Cardiac muscle cell (in vitro differentiated cells and primary cell): ENCODE measurements at regions not wholly inside any gene's neighbourhood (a gene's known extent, or its start where the extent isn't known, plus 50 kb on each side); places are given as distances from the start of the nearest gene placed in this dataset.
"Not testable (repeated sequence)": the region's sequence is repeated elsewhere in the genome, so short reads cannot be mapped to it uniquely, and the experiment has no call there.

Source experiments
- DNase-seq, 2 donors: peaks; one replicate each; pipeline versions ENCODE4 v3.0.0 to v3.0.0-alpha.2; 2010 to 2017; ENCODE audit warnings: low read depth in 1 of 2, low spot score in 1 of 2
- H3K27ac ChIP-seq: fragments of 200-600 bp; sonication (generic); 2 replicates; pipeline ENCODE4 v1.5.1; 2016
- H3K27me3 ChIP-seq: fragments of 200-600 bp; sonication (generic); 2 replicates; pipeline ENCODE4 v1.6.0; 2016; ENCODE audit warnings: control low read depth
- H3K36me3 ChIP-seq: fragments of 200-600 bp; sonication (generic); 2 replicates; pipeline ENCODE4 v1.5.1; 2016; ENCODE audit warnings: control low read depth
- H3K4me1 ChIP-seq: fragments of 200-600 bp; sonication (generic); 2 replicates; pipeline ENCODE4 v1.8.1; 2017; ENCODE audit warnings: low read depth, mild to moderate bottlenecking, mixed run types
- H3K4me3 ChIP-seq: fragments of 200-600 bp; sonication (generic); 2 replicates; pipeline ENCODE4 v1.5.1; 2016; ENCODE audit warnings: mild to moderate bottlenecking
- H3K9me3 ChIP-seq: fragments of 200-600 bp; sonication (generic); 2 replicates; pipeline ENCODE4 v1.5.1; 2017; ENCODE audit warnings: low read depth, mild to moderate bottlenecking, control low read depth
- CTCF ChIP-seq: IDR thresholded peaks from 2 replicates; pipeline ENCODE4 v1.5.1; 2012; ENCODE audit warnings: low read depth, mild to moderate bottlenecking, low read length

- TF ChIP-seq CTCF: no peak
- Histone ChIP-seq H3K4me3 (no peak overlapping the region), H3K4me1 (peaks cover 14% of the 10 kb centered on the region), H3K27me3 (no peaks in the 10 kb centered on the region), H3K9me3 (no peaks in the 10 kb centered on the region), H3K36me3 (no peaks in the 10 kb centered on the region), H3K27ac (no peak overlapping the region)
- DNase-seq: peak in 1 of 2 donors; percentile 44
Measured at GRCh38 chr2:111534910-111535352, 349.1 kb downstream of the ANAPC1 start.

GRCh38 chr2:111535404-111535803 lies 348.6 kb downstream of the ANAPC1 start:
- TF ChIP-seq CTCF: no peak
- Histone ChIP-seq H3K27me3 (no peaks in the 10 kb centered on the region), H3K4me1 (peaks cover 14% of the 10 kb centered on the region), H3K9me3 (no peaks in the 10 kb centered on the region), H3K27ac (no peak overlapping the region), H3K4me3 (no peak overlapping the region), H3K36me3 (no peaks in the 10 kb centered on the region)
- DNase-seq: peak in 1 of 2 donors; percentile 49

GRCh38 chr2:111537078-111537655 lies 346.8 kb downstream of the ANAPC1 start:
- H3K4me1 ChIP-seq: peaks cover 14% of the 10 kb centered on the region
- H3K36me3 ChIP-seq: no peaks in the 10 kb centered on the region
- TF ChIP-seq CTCF: no peak
- H3K9me3 ChIP-seq: no peaks in the 10 kb centered on the region
- no peaks in the 10 kb centered on the region for H3K27me3 ChIP-seq
- no peak for DNase-seq
- H3K27ac ChIP-seq: no peak overlapping the region
- H3K4me3 ChIP-seq: no peak overlapping the region

- H3K4me1 ChIP-seq, H3K4me3 ChIP-seq, H3K27ac ChIP-seq, DNase-seq, H3K27me3 ChIP-seq, H3K9me3 ChIP-seq, H3K36me3 ChIP-seq: not testable (repeated sequence)
Measured at GRCh38 chr2:111539991-111540390, 344.0 kb downstream of the ANAPC1 start.

- H3K4me1 ChIP-seq, H3K4me3 ChIP-seq, H3K27ac ChIP-seq, H3K27me3 ChIP-seq, H3K36me3 ChIP-seq, H3K9me3 ChIP-seq: not testable (repeated sequence)
- DNase-seq: peak in 1 of 2 donors; percentile 63
Measured at GRCh38 chr2:111542120-111542774, 341.7 kb downstream of the ANAPC1 start.

GRCh38 chr2:111544006-111544405 lies 340.0 kb downstream of the ANAPC1 start:
- DNase-seq, H3K27ac ChIP-seq, H3K4me1 ChIP-seq, H3K36me3 ChIP-seq, H3K27me3 ChIP-seq, H3K4me3 ChIP-seq, H3K9me3 ChIP-seq: not testable (repeated sequence)

- DNase-seq, H3K36me3 ChIP-seq, H3K4me3 ChIP-seq, H3K9me3 ChIP-seq, H3K27ac ChIP-seq, H3K4me1 ChIP-seq, H3K27me3 ChIP-seq: not testable (repeated sequence)
Measured at GRCh38 chr2:111545723-111546431, 338.1 kb downstream of the ANAPC1 start.

GRCh38 chr2:111546578-111546977 lies 337.4 kb downstream of the ANAPC1 start:
- H3K4me3 ChIP-seq, H3K27me3 ChIP-seq, H3K9me3 ChIP-seq, H3K27ac ChIP-seq, H3K36me3 ChIP-seq, DNase-seq, H3K4me1 ChIP-seq: not testable (repeated sequence)

- H3K9me3 ChIP-seq, H3K4me1 ChIP-seq, H3K27ac ChIP-seq, H3K4me3 ChIP-seq, DNase-seq, H3K27me3 ChIP-seq, H3K36me3 ChIP-seq: not testable (repeated sequence)
Measured at GRCh38 chr2:111549174-111549573, 334.8 kb downstream of the ANAPC1 start.

- not testable (repeated sequence) for H3K36me3 ChIP-seq, H3K27me3 ChIP-seq, H3K4me3 ChIP-seq, H3K4me1 ChIP-seq, H3K27ac ChIP-seq, H3K9me3 ChIP-seq, DNase-seq
Measured at GRCh38 chr2:111551428-111551827, 332.6 kb downstream of the ANAPC1 start.

GRCh38 chr2:111552625-111553024 lies 331.4 kb downstream of the ANAPC1 start:
- not testable (repeated sequence) for DNase-seq, H3K36me3 ChIP-seq, H3K4me3 ChIP-seq, H3K27ac ChIP-seq, H3K9me3 ChIP-seq, H3K4me1 ChIP-seq, H3K27me3 ChIP-seq
